RPMI8226 (cell line): ENCODE measurements at regions not wholly inside any gene's neighbourhood (a gene's known extent, or its start where the extent isn't known, plus 50 kb on each side); places are given as distances from the start of the nearest gene placed in this dataset.
"Not testable (repeated sequence)": the region's sequence is repeated elsewhere in the genome, so short reads cannot be mapped to it uniquely, and the experiment has no call there.

Source experiments
- DNase-seq: peaks from one replicate; pipeline ENCODE4 v3.0.0-alpha.2; 2015

GRCh38 chr1:212155219-212155618, 119.7 kb downstream of the DTL start:
- DNase-seq, result no peak

GRCh38 chr1:212157252-212157651, 121.7 kb downstream of the DTL start:
- no peak for DNase-seq

- DNase-seq, result no peak
Measured at GRCh38 chr1:212158912-212159796, 123.6 kb downstream of the DTL start.

- DNase-seq, result no peak
Measured at GRCh38 chr1:212161231-212161781, 123.9 kb upstream of the PPP2R5A start.

GRCh38 chr1:212162635-212163034, 122.6 kb upstream of the PPP2R5A start:
- peak; percentile 88 for DNase-seq

- DNase-seq, result no peak
Measured at GRCh38 chr1:212164095-212164872, 120.9 kb upstream of the PPP2R5A start.

GRCh38 chr1:212166244-212166643, 119.0 kb upstream of the PPP2R5A start:
- DNase-seq, result no peak

GRCh38 chr1:212166644-212167043, 118.6 kb upstream of the PPP2R5A start:
- no peak for DNase-seq

- DNase-seq, result no peak
Measured at GRCh38 chr1:212167098-212167497, 118.1 kb upstream of the PPP2R5A start.

GRCh38 chr1:212173567-212173966, 111.6 kb upstream of the PPP2R5A start:
- DNase-seq, result no peak

GRCh38 chr1:212174295-212174694, 110.9 kb upstream of the PPP2R5A start:
- not testable (repeated sequence) for DNase-seq

- DNase-seq, result no peak
Measured at GRCh38 chr1:212177542-212177941, 107.7 kb upstream of the PPP2R5A start.

GRCh38 chr1:212178851-212179250, 106.4 kb upstream of the PPP2R5A start:
- no peak for DNase-seq

- DNase-seq, result no peak
Measured at GRCh38 chr1:212179394-212180076, 105.7 kb upstream of the PPP2R5A start.

GRCh38 chr1:212181015-212181882, 104.0 kb upstream of the PPP2R5A start:
- DNase-seq, result no peak

GRCh38 chr1:212182171-212182570, 103.0 kb upstream of the PPP2R5A start:
- no peak for DNase-seq

- DNase-seq, result no peak
Measured at GRCh38 chr1:212182579-212182978, 102.6 kb upstream of the PPP2R5A start.

GRCh38 chr1:212186427-212187207, 98.6 kb upstream of the PPP2R5A start:
- DNase-seq, result peak; percentile 73

GRCh38 chr1:212188599-212189351, 96.4 kb upstream of the PPP2R5A start:
- no peak for DNase-seq

- no peak for DNase-seq
Measured at GRCh38 chr1:212189352-212189738, 95.9 kb upstream of the PPP2R5A start.
